ENCODE measurements at regions not wholly inside any gene's neighbourhood (a gene's known extent, or its start where the extent isn't known, plus 50 kb on each side); places are given as distances from the start of the nearest gene placed in this dataset.

GRCh38 chr1:58997060-58997411 is 213.2 kb upstream of the JUN start:
- DNase-seq (ENCODE audit: low read depth in 2 of 2, low spot score in 1 of 2) = no peak

- DNase-seq (ENCODE audit: low read depth in 2 of 2, low spot score in 1 of 2) = no peak
These were observed 213.8 kb upstream of the JUN start for GRCh38 chr1:58997637-58998036.

- no peak for DNase-seq (ENCODE audit: low read depth in 2 of 2, low spot score in 1 of 2)
These were observed 215.8 kb upstream of the JUN start for GRCh38 chr1:58999676-59000075.

DNA sequence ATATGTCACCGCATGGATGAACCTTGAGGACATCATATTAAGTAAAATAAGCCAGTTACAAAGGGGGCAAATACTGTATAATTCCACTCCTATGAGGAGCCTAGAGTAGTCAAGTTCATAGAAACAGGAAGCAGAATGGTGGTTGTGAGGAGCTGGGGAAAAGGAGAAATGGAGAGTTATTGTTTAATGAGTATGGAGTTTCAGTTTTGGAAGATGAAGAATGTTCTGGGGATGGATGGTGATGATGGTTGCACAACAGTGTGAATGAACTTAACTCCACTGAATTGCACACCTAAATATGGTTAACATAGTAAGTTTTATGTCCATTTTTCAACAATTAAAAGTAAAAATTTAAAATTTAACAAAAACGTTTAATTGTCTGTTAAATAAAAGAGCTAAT is 220.9 kb upstream of the JUN start:
- DNase-seq (ENCODE audit: low read depth in 2 of 2, low spot score in 1 of 2) = no peak

DNA sequence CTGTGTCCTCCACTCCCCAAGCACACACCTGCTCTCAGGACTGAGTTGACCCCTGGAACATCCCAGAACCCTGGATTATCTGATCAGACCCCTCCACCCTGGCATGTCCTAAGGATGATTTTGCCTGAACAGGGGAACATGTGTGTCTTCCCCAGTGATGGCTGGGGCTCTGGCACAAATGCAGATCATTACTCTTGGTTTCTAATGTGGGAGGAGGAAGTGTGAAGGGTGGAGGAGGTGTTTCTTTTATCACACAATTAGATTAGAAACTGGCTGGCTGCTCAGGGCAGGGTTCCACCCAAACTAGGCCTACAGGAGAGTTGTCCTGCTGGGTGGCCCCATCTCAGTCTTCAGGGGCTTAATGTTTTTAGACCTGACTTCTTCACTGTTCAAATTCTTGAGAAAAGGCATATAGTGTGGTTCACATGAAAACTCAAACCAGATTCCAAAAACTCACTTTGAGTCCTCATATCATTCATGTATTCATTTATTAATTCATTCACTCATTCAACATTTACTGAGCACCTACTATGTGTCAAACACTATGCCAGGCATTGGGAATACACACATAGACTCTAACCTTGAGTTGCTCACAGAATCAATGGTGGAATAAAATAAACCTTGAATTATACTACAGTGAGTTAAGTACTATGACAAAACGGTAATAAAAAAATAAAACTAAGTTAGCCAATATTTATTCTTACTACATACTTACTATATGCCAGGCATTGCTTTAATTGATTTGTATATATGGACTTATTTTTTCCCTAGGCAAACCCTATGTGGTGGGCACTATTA is 221.8 kb upstream of the JUN start:
- DNase-seq (ENCODE audit: low read depth in 2 of 2, low spot score in 1 of 2) = no peak

DNA sequence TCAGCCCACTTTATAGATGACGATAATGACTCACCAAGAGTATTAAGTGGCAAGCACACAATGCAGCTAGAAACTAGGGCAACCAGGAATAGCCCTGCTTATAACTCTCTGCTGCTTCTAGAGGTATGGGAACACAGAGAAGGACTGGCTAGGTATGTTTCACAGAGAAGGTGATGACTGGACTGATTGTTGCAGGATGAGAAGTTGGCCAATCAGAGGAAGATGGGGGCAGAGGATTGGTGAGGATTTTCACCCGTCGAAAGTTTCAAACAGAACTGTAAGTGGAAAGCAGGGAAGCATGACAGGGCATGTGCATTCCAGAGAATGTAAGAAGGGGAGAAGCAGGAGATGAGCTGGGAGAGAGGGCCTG is 222.4 kb upstream of the JUN start:
- no peak for DNase-seq (ENCODE audit: low read depth in 2 of 2, low spot score in 1 of 2)

- no peak for DNase-seq (ENCODE audit: low read depth in 2 of 2, low spot score in 1 of 2)
These were observed 223.1 kb upstream of the JUN start for GRCh38 chr1:59006932-59007331.

DNA sequence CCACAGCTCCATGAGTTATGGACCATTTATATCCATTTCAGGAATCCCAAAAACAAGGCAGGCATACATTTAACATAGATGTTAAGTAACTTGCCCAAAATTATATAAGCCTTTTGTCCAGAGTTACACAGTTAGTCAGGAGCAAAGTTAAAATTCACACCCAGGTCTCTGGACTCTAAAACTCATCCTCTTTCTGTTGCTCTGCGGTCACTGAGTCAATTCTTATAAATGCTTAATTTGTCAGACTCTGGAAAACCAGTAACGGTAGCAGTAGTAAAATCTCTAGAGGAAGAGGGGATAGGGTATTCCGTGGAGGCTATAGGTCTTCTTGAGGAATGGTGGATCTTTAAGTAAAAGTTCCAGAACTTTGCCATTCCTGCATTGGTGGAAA is 223.6 kb upstream of the JUN start:
- no peak for DNase-seq (ENCODE audit: low read depth in 2 of 2, low spot score in 1 of 2)

DNA sequence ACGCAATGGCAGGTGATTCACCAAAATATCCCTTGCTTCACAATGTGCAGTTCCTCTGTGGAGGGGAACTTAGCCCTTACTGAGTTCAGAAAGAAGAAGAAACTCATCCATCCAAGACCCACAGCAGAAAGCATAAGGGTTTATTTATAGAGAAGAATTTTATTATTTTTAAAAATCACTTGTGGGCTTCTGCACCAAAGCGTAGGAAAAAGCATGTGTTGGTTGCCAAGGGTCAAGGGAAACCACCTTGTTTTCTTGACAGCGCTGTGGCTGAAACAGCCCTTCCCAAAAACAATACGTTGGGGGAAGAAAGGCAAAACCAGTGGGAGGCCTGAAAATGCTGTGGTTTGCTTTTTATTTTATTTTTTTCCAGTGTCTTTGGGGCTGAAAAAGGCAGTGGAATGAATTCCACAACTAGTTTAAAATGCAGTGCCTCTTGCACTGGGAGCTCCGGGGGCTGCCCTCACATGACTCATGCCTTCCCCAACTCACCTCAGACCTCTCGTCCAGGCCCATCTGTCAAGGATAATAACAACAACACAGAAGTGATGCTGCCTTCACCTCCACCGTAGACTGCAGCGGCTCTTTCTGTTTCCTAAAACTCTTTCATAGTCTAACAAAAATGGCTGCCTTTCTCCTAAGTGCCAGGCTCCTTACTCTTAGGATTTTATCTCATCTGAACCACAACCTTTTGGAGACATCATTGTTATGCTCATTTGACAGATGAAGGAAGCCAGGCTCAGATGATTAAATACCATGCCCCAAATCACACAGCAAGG is 224.2 kb upstream of the JUN start:
- no peak for DNase-seq (ENCODE audit: low read depth in 2 of 2, low spot score in 1 of 2)

GRCh38 chr1:59008599-59009347 is 224.9 kb upstream of the JUN start:
- no peak for DNase-seq (ENCODE audit: low read depth in 2 of 2, low spot score in 1 of 2)

DNA sequence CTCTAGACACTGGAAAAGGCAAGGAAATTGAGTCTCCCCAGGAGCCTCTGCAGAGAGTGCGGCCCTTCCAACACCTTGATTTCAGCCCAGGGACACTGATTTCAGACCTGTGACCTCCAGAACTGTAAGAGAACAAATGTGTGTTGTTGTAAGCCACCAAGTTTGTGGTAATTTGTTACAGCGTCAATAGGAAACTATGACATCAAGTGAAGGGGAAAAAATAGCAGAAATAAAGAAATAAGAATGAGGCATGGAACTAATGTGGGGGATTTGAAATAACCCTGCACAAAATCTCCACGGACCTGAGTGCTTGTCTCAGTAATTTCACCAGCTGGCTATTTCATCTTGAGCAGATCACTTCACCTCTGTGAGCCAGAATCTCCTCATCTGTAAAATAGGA is 227.8 kb upstream of the JUN start:
- DNase-seq (ENCODE audit: low read depth in 2 of 2, low spot score in 1 of 2) = no peak

DNA sequence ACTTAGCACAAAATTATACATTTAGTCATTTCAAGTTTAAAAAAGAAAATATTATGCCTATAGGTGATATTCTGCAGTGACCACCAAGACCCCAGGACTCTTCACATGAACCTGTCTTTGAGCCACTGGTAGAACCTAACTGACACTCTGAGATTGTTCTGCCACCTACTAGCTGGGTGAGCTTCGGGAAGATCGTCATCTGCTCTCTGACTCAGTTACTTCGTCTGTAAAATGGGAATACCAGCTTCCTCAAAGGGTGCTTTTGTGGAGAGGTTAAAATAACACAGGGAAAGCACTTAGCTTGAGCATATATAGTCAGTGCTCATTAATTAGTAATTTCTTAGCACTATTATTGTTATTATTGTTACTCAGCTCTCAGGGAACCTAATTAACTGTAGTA is 228.5 kb upstream of the JUN start:
- no peak for DNase-seq (ENCODE audit: low read depth in 2 of 2, low spot score in 1 of 2)

DNA sequence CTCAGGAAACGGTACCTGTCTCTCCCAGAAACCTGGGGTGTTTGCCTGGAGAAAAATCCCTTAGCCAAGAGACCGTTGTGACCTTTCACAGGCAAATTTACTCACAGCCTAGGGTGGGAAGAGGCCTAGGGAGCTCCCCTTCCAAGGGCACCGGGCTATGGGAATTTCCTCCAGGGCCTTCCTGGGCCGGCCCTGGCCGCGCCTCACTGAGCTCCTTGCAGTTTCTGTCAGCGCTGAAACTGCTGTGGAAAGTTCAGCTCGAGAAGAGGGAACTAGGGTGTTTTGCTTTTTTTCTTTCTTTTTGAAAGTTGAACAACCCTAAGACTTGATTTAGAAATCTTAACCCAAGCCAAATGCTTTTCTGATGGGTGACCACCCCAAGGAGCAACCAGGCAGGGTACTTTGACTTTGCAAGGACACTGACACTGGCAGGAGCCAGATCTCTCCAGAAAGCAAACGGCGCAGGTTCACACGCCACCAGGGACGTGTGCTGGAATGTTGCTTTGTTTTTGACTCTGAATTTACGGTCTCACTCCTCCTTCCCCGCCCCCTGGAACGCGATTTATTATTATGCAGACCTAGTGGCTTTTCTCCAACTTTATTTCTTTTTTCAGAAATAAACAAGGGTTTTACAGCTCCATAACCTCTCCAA is 229.6 kb upstream of the JUN start:
- no peak for DNase-seq (ENCODE audit: low read depth in 2 of 2, low spot score in 1 of 2)

DNA sequence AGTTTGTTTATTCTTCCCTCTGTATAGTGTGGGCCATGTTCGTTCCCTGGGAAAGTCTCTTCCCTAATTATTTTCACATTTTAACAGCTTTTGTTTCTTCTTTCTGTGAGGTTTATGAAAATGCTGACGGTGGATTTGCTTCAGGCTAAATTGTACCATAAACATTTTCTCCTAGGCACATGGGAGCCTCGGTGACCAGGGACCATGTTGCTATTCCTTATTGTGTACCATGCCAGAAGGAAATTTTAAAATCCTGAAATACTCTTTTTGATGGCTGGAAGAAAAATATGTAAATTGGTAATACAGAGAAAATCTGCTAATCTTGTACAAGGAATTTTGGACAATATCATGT is 230.1 kb upstream of the JUN start:
- DNase-seq (ENCODE audit: low read depth in 2 of 2, low spot score in 1 of 2) = no peak

- no peak for DNase-seq (ENCODE audit: low read depth in 2 of 2, low spot score in 1 of 2)
These were observed 231.0 kb upstream of the JUN start for GRCh38 chr1:59014827-59015226.

DNA sequence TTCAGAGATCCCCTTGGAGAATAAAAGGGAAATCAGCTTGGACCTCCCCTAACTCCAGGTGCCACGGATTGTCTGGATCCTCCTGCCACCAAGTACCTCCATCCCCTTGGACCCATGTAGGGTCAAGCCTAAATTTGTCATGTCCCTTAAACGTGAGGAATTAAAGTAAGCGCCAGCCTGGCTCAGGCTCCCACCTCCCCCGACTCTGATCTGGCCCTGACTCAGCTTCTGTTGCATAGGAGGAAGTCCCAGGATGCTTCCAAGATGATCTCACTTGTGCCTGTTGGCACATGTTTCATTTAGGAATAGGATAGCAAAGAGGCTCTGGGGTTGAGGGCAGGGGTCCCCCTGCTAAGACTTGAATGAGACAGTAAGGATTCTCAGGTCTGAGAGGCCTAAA is 231.9 kb upstream of the JUN start:
- no peak for DNase-seq (ENCODE audit: low read depth in 2 of 2, low spot score in 1 of 2)

DNA sequence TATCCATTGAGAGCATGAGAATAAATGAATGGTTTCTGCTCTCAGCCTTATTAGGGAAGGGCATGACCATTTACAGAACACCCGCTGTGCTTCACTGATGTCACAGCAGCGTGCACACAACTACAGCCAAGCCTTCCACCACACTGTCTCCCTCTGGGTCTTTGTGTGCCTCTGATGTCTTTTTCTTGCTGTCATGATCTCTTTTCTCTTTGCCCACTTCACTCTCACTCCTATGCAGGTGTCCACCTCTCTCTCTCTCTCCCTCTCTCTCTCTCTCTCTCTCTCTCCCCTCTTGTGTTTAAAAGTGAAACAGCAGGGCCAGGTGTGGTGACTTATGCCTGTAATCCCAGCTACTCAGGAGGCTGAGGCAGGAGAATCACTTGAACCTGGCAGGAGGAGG is 232.5 kb upstream of the JUN start:
- no peak for DNase-seq (ENCODE audit: low read depth in 2 of 2, low spot score in 1 of 2)

GRCh38 chr1:59017501-59018231 is 233.8 kb upstream of the JUN start:
- no peak for DNase-seq (ENCODE audit: low read depth in 2 of 2, low spot score in 1 of 2)

DNA sequence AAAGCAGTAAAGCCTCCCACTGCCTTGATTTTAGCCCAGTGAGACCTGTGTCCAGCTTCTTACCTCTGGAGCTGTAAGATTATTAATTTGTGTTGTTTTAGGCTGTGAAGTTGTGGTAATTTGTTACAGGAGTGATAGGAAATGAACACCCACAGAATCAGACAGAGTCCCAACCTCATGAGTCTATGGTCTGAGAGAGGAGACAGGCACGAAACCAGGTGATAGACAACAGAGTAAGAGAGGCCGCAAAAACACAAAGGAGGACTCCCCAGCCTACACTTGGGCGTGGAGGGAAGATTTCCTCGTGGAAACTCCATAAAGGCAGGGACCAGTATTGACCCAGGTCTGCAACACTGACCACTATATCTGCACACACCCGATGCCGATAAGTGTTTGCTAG is 234.6 kb upstream of the JUN start:
- DNase-seq (ENCODE audit: low read depth in 2 of 2, low spot score in 1 of 2) = no peak

DNA sequence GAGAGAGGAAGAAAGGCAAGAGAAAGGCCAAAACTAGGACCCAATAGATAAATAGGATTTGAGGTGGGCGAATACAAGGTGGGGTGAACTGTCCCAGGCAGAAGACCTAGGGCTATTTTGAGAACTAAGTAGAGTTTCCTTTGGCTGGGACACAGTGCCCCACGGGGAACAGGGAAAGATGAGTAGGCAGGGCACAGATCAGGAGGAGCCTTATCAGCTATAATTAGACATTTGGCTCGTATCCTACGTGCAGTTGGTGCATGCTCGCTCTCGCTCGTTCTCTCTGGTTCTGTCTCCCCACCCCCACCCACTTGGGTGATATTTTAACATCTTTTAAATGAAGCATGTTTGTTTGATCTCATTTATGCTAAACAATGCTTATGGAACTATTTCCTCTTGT is 235.0 kb upstream of the JUN start:
- no peak for DNase-seq (ENCODE audit: low read depth in 2 of 2, low spot score in 1 of 2)
